ENCODE measurements at regions not wholly inside any gene's neighbourhood (a gene's known extent, or its start where the extent isn't known, plus 50 kb on each side); places are given as distances from the start of the nearest gene placed in this dataset.

- no peak for TF ChIP-seq TAF1 (IDR thresholded peaks at IDR 0.05; ENCODE audit: borderline replicate concordance, insufficient read depth, low read length)
- TF ChIP-seq SIN3A (IDR thresholded peaks at IDR 0.05; ENCODE audit: borderline replicate concordance, insufficient read depth, low read length): no peak
- no peak for TF ChIP-seq REST (IDR thresholded peaks at IDR 0.05; ENCODE audit: insufficient read depth in 1 of 2, low read depth in 2 of 2, low read length in 2 of 2)
- TF ChIP-seq POLR2AphosphoS5 (IDR thresholded peaks at IDR 0.05; ENCODE audit: low read depth, low read length): no peak
These were observed 100.9 kb upstream of the SETBP1 start for GRCh38 chr18:44579745-44580144.

Measured in PFSK-1 (cell line).